ENCODE measurements at regions not wholly inside any gene's neighbourhood (a gene's known extent, or its start where the extent isn't known, plus 50 kb on each side); places are given as distances from the start of the nearest gene placed in this dataset.

GRCh38 chr3:111286746-111287145 lies 215.1 kb downstream of the NECTIN3 start:
- TF ChIP-seq CTCF (conservative IDR thresholded peaks at IDR 0.05; ENCODE audit: low read length) = no peak
- TF ChIP-seq EZH2phosphoT487 (IDR thresholded peaks at IDR 0.05; ENCODE audit: borderline replicate concordance) = no peak

Data from Loucy (cell line).